Endometrium (tissue), 2 donors: ENCODE measurements at regions not wholly inside any gene's neighbourhood (a gene's known extent, or its start where the extent isn't known, plus 50 kb on each side); places are given as distances from the start of the nearest gene placed in this dataset.
A peak's percentile ranks its signal among the peaks of the same experiment; 100 is the strongest.
"Not testable (repeated sequence)": the region's sequence is repeated elsewhere in the genome, so short reads cannot be mapped to it uniquely, and the experiment has no call there.

ENCODE experiments used
- FAIRE-seq: peaks from 2 replicates; lab custom pipeline; 2012; peaks lifted over from hg19 to GRCh38; lab: Jason Lieb, UNC
- donor health status: control.
- donor health status: control.

- not testable (repeated sequence) for FAIRE-seq
Measured at GRCh38 chr1:761791-762190, 75.3 kb upstream of the OR4F16 start.

GRCh38 chr1:771449-771848, 85.0 kb upstream of the OR4F16 start:
- FAIRE-seq: not testable (repeated sequence)

- not testable (repeated sequence) for FAIRE-seq
Measured at GRCh38 chr1:777480-778180, 91.2 kb upstream of the OR4F16 start.

GRCh38 chr1:778451-779278, 92.2 kb upstream of the OR4F16 start:
- peak; percentile 89 for FAIRE-seq

GRCh38 chr1:779621-780020, 93.2 kb upstream of the OR4F16 start:
- not testable (repeated sequence) for FAIRE-seq

GRCh38 chr1:788835-789234, 102.4 kb upstream of the OR4F16 start:
- no peak for FAIRE-seq

- not testable (repeated sequence) for FAIRE-seq
Measured at GRCh38 chr1:789606-790005, 103.2 kb upstream of the OR4F16 start.

GRCh38 chr1:790388-790930, 104.0 kb upstream of the OR4F16 start:
- FAIRE-seq: not testable (repeated sequence)

- not testable (repeated sequence) for FAIRE-seq
Measured at GRCh38 chr1:794310-794709, 107.9 kb upstream of the OR4F16 start.

- not testable (repeated sequence) for FAIRE-seq
Measured at GRCh38 chr1:794918-795584, 108.6 kb upstream of the OR4F16 start.

- not testable (repeated sequence) for FAIRE-seq
Measured at GRCh38 chr1:797649-798048, 111.2 kb upstream of the OR4F16 start.

GRCh38 chr1:800397-800796, 113.9 kb upstream of the OR4F16 start:
- not testable (repeated sequence) for FAIRE-seq

- not testable (repeated sequence) for FAIRE-seq
Measured at GRCh38 chr1:804378-805115, 118.1 kb upstream of the OR4F16 start.

- not testable (repeated sequence) for FAIRE-seq
Measured at GRCh38 chr1:805310-805709, 118.4 kb upstream of the SAMD11 start.

GRCh38 chr1:807066-807465, 116.7 kb upstream of the SAMD11 start:
- FAIRE-seq: not testable (repeated sequence)

GRCh38 chr1:807699-808390, 115.9 kb upstream of the SAMD11 start:
- FAIRE-seq: not testable (repeated sequence)

- FAIRE-seq: not testable (repeated sequence)
Measured at GRCh38 chr1:810949-811348, 112.8 kb upstream of the SAMD11 start.

GRCh38 chr1:812535-813127, 111.1 kb upstream of the SAMD11 start:
- not testable (repeated sequence) for FAIRE-seq

GRCh38 chr1:814543-814942, 109.2 kb upstream of the SAMD11 start:
- FAIRE-seq: not testable (repeated sequence)

- not testable (repeated sequence) for FAIRE-seq
Measured at GRCh38 chr1:815147-815922, 108.4 kb upstream of the SAMD11 start.
